Stromal cell of bone marrow (primary cell): ENCODE measurements at regions not wholly inside any gene's neighbourhood (a gene's known extent, or its start where the extent isn't known, plus 50 kb on each side); places are given as distances from the start of the nearest gene placed in this dataset.
"Not testable (repeated sequence)": the region's sequence is repeated elsewhere in the genome, so short reads cannot be mapped to it uniquely, and the experiment has no call there.

Source experiments
- DNase-seq: peaks from one replicate; pipeline ENCODE4 v3.0.0-alpha.2; 2012; ENCODE audit warnings: low read depth

DNA sequence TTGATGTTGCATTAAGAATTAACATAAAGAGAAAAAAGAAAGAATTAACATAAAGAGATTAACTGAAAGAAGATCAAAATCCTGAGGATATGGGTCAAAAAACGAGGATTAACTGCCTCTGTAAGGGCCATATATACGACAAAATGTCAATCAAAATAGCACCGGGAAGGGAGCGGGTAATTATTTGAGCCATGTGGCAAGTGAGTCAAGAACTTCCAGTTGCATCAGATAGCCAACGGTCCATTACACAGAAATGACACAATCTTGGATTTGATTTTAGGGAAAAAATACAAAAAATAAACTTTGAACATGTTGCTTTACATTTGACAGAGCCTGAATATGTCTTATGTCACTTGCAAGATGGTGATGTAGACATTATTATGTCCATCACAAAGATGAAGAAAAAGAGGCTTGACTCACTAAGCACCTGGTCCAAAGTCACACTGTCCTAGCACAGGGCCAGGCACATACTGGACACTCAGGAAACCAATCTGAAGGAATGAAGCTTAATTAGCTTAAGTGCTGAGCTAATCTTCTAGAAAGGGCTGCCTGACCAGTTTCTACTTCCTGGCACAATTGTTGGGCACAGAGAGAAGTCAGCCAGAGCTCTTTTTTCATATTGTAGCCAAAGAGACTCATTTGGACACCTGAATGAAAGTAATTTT, 273.2 kb upstream of the PAPPA start:
- no peak for DNase-seq

DNA sequence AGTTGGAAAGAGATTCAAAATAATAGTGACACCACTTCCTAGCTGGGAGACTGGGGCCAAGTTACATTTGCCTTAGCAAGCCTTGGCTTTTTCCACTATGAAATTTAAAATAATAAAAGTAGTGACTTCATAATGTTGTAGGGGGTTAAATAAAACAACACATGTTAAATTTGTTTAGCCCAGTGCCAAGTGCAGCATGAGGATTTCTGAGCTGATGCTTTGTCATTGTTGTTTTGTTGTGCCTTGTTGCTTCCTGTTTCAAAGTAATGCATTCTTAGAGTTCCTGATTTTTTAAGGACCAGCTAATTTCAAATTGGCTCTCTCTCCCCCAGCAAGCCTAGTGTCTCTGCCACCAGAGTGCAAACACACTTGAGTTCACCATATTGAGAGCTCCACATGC, 270.7 kb upstream of the PAPPA start:
- no peak for DNase-seq

DNA sequence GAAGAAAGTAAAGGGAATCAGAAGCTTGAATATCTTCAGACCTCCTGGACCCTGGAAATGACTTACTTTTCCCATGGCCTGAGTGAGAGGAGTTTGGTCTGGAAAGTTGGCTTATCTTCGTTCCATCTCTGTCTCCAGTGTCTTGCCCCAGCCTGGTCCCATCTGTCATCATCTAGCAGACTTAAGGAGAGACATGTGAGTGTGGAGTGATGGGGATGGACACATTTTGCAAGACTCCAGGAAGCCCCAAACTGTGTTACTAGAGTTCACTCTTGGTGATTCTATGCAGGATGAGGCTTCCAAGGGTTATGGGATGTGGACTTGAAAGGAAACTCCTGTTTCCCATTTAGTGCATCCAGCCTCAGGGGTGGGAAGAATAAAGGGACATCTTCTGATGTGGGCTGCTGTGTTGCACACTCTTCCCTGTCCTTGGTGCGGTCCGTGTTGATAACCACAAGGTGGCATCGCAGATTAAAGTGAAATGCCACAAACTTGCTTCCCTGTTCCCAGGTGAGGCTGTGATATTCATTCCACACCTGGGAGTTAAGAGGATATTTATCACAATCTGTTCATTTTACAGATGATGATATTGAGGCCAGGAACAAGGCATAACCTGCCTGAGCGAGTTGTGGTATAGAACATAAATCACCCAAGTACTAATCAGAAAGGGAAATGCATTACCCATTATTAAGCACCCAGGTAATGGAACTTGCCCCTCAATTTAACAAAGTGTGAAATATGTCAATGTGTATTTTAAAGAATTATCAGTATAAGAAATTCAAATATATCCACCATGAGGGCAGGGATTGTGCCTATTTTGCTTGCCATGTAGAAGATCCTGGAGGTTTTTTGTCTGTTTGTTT, 269.9 kb upstream of the PAPPA start:
- DNase-seq = no peak

DNA sequence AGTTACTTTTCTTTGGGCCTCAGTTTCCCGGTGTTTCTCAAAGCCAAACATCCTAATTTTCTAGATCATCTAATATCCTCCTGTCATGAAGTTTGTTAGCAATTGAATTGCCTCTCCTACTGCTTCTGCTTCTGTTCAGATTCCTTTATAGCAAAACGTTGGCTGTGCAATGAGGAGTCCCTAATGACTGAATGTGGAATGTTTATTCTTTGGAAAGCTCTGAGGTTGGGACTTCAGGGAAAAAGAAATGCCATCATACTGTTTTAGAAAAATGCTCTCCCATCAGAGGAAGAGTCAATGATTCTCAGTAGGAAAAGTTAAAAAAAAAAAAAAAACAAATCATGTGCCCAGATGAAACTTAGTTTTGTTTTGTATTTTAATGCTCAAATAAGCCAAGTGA, 268.7 kb upstream of the PAPPA start:
- peak; percentile 36 for DNase-seq

DNA sequence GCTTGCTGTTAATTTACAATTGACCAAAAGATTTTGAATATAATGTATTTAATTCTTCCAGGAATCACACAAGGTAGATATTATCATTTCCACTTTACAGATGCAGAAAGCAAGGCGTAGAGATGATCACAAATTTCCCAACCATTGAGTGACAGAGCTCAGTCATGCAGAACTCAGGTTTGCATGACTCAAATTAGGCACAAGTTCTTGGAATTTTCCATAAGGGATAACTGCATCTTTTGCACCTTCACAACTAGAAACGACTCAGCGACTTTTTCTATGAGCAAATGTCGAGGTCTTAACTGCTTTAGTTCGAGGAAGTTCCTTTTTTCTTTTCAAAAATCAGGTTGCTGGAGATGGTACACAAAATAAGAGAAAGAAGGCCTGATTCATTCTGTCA, 265.5 kb upstream of the PAPPA start:
- DNase-seq = no peak

DNA sequence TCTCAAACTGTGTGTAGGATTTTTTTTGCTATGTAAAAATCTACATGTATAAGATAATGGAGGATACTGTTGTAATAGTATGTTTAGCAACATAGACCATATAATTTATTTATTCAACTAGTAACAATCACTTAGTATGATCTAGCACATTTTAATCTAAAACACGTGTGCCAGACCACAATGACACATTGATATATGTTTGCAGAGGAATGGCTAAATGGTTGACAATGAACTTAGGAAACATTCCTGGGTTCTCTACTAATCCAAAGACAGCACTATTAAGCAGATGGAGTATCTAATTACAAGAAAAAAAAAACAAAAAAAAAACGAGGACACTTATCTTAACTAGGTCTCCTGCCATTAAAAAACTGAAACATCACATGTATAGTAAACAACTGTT, 261.7 kb upstream of the PAPPA start:
- peak; percentile 32 for DNase-seq

DNA sequence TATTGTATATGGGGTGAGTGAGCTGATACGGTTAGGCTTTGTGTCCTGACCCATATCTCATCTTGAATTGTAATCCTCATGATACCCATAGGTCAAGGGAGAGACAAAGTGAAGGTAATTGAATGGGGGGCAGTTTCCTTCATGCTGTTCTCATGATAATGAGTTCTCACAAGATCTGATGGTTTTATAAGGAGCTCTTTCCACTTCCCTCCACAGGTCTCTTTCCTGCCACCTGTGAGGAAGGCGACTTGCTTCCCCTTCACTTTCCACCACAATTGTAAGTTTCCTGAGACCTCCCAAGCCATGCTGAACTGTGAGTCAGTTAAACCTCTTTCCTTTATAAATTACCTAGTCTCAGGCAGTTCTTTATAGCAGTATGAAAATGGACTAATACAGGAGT, 255.1 kb upstream of the PAPPA start:
- not testable (repeated sequence) for DNase-seq

DNA sequence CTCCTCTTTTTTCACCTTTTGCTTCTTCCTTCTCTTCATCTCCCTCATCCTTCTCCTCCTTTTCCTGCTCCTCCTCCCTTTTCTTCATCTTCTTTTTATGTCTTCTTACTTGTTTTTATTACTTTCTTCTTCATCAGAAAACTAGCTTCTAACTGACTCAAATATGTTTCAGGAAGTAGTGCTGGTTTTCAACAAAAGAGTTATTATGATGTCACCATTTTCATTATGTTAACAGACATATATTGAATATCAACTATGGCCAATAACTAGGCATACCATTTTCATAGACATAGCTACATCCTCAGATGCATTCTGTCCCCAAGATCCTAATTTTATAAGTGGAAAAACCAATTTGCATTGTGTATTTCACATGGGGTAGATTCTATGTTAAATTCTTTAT, 252.9 kb upstream of the PAPPA start:
- no peak for DNase-seq

DNA sequence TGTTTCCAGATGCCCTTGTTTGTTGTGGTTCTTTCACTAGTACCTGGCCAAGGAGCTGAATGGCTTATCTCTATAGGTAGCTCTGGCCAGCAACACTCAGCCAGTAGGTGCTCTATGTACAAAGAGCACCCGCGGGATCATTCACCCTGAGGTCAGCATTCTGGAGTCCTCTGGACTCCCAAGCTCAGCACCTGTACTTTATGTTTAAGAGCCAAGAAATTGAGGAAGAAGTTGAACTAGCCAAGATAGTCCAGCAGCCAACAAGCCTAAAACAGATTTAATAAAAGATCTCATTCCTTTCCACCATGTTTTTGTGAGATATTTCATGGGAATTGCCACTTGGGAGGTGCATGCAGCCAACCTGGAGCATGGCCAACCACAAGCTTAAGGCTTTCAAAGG, 242.6 kb upstream of the PAPPA start:
- no peak for DNase-seq

DNA sequence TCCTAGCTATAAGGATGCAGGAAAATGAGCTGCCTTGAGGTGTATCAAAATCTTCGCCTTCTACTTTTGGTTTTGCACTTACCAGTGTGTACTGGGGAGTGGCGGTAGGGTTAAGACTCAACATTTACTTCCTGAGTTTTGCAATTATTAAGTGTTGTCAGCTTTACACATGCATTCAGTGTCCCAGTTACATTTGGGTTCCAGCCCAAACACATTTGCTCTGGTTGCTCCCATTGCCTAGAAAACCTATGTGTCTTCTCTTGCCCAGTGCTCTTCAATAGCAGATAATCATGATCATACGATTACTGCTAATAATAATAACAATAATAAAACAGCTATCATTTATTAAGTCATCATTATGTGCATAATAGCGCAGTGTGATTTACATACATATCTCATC, 241.5 kb upstream of the PAPPA start:
- DNase-seq = no peak

DNA sequence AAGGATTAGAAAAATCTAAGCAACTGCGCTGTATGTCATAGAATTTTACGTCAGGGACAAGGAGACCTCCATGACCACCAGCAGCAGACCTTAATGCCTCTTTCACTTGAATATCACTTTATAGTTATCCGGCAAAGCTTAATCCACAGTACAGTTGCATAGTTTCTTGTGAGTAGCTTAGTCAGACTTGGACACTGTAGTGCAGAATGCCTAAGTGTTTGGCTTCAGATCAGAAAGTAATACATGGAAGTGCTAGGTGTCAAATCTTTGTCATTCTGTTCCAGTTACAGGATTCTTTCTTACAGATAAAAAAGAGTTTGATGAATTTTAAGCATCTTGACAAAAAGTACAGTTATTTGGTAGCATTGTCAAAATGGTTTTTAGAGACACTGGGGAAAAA, 239.9 kb upstream of the PAPPA start:
- peak; percentile 5 for DNase-seq

DNA sequence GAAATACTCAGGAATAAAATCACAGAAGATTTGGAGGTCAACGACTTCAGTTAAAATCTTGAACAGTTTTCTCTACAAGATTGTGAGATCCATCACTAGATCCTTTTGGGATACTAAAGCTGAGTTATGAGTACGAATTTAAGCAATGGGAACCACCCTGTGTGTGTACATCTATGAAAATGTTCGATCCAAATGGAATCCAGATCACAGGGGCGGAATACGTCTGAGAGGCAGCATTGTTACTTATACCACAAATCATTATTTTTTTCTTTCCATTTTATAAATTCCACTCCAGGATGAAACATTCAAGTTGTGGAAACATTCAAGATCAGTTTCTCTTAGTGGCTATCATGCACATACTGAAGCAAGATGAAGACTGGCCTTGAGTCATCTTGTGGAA, 239.3 kb upstream of the PAPPA start:
- no peak for DNase-seq

DNA sequence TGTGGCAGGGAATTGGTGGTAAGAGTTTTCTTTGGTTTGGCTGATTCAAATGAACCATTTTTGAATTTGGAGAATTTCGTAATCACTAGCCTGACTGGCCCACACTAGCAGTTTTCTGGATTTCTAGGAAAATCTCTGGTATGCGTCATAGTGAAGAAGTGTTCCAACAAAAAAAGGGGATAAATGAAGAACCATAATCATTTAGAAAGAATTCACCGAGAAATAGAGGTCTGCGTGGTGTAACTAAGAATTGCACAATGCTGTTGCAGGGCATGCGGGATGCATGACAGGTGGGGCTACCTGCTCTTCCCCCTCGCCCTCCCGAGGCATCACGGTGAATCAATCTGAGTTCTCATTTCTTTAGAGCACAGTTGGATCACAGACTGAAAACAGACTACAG, 232.3 kb upstream of the PAPPA start:
- DNase-seq = peak; percentile 78

DNA sequence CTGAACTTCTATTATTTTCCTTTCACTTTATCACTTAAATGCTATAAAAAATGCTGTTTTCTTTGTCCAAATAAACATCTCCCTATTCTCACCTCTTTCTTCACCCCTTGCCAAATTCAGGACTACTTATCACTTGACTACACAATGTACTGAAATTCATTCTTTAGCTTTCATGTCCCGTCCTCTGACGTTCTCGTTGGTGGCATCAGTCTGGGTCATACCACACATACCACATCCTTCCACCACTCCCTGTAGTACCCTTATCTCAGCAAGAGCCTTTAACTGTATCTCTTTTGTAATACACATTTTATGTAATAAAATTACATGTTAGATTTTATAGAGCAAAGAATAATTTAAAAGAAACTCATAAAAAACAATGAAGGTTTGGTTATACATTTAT, 231.1 kb upstream of the PAPPA start:
- no peak for DNase-seq

DNA sequence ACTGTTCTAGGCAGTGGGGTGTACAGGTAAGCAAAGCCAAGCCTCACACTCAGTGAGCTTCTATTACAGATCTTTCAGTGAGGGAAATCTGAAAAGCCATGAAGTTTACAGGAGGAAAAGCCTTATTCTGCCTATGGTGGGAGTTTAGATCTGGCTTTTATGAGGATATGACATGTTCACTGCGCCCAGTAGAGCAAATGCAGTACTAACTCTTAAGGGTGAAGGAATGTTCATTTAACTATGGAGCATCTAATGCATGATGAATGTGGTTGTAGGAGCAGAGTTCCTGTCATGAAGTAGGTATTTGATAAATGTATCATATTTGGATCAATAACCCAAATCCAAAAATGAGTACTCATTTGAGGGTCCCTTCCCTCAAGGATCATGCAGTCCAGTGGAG, 230.2 kb upstream of the PAPPA start:
- no peak for DNase-seq

DNA sequence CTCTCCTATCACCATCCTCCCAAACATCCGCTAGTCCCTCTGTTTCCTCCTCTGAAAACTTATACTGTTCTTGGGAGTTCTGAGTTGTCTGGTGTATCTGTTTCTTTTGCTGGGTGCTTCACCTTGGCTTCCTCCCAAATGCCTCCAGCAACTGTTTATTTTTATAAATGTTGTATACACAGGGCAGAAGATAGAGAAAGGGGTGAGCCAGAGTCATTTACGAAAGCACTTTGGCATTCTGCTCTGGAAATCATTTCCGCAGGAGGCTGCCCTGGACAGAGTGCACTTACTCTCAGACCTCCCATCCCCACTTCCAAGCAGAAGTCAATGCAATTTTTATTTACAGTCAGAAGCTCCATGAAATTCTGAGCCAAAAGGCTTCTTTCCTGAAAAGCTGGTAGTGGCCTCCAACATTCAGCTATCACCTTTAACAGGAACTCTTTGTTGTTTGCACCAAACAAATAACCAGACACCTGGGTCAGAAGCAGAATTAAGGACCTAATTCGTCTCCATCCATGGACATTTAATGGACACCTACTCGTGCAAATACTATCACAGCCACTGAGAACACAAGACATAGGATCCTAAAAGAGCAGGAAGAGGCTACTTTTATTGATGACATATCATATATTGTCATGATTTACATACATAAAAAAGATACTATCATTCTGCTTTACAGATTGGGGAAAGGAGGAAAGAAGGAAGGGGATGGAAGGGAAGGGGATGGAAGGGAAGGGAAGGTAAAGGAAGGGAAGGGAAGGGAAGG, 229.5 kb upstream of the PAPPA start:
- no peak for DNase-seq

DNA sequence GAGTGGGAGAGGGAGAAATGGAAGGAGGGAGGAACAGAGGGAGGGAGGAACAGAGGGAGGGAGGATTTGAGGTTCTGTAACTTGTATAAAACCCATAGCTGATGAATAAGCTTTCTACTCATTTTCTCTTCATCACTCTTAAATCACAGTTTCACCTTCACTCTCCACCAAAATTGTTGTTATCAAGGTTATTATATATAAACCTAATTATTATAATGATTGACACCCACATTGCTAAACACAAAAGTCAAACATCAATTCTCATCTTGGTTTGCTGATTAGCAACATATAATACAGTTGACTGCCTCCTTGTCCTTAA, 229.0 kb upstream of the PAPPA start:
- no peak for DNase-seq

DNA sequence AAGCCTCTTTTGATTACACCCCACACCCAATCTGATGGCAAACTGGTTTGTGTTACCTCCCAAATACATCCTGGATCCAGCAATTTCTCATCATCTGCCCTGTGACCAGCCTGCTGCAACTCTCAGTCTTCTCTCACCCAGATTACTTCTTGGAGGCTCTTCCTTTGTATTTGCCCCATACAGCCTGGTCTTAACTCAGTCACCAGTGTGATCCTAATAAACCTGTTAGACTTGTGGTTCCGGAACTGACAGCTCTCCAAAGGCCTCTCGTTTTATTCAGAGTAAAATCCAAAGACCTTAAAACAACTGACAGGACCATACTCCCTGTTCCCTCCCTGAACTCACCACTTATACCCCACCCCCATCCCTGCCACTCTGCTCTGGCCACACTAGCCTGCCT, 228.2 kb upstream of the PAPPA start:
- no peak for DNase-seq

DNA sequence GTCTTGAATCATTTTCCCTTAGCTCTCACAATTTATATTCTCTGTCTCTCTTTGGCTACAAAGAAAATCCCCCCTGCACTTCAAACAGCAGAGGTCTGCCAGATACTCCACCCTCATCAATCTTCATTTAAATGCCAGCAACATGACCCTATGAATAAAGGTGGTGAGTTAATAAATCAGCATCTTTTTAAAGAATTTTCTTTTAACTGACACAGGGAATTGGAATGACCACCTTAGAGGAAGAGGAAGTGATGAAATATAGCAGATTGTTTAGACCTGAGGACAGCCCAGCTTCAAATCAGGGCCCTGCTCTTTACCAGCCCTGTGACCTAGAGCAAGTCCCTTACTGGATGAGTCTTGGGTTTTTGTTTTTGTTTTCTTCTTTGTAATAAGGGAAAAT, 223.1 kb upstream of the PAPPA start:
- no peak for DNase-seq

DNA sequence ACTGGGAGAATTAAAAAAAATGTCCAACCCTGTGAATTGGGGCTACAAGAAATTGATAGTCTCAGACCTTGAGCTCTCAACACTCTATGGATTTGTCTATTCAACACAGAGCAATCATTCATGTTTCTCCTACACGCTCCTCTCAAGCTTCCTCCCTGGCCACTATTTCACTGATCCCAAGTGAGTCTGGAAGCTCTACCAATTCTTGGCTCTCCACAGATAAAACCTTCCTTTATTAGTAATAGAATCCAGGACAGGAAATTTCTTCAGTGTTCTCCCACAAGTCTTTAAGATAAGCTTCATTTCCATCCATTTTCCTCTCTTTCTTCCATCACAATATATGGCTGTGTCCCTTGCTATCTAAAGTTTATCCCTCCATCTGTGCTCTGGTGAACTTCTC, 215.1 kb upstream of the PAPPA start:
- DNase-seq = no peak

DNA sequence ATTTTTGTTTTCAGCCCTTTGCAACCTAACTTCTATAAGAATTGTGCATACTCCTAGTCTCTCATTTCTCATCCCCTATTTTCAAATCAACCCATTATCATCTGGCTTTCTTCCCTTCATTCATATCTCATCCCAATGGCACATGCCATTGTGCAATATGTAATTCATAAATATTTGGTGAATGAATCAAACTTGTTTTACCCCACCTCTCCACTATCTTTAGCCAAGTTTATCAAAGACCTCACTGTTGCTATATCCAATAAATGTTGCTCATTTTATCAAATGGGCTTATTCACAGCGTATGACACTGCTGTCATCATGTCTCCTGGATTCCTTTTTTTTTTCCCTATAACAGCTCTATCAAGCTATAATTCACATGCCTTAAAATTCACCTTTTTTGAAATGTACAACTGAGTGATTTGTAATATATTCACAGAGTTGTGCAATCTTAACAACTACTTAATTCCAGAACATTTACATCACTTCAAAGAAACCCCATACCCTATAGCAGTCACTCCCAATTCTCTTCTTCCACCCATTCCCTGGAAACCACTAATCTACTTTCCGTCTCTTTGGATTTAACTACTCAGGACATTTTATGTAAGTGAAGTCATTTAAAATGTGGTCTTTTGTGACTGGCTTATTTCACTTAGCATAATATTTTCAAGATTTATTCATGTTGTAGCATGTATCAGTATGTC, 214.4 kb upstream of the PAPPA start:
- DNase-seq = no peak

DNA sequence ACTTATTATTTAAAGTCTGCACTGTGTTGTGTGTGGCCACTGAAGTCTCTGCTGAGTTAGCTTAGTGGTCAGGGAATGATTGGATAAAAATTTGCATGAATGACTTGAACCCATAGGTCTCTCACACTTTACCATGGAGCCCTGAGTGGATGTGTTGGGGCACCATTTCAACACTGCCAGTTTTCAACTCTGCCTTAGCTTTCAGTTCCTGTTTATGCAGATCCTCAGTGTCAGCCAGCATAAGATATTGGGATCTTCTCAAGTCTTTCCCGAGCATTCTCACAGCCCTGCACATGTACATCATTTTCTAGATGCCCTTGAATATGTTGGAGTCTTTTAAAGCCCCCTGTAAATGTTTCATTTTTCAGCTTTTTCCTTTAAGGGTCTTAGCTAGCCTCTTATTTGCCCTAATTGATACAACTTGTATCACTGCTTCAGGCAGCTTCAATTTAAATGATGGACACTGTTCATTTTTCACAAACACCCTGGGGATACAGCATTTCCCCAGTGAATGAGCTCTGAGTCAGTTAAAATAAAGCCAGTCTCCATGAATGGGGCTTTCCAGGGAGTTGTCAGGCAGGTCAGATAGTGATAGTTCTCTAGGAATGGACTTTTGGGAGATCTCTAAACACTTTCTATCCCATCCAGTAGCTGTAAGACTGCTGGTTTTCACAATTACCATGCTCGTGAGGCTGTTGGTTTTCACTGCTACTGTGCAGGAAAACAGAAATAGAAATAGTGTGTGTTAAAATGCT, 211.9 kb upstream of the PAPPA start:
- peak; percentile 45 for DNase-seq
